ENCODE measurements at regions not wholly inside any gene's neighbourhood (a gene's known extent, or its start where the extent isn't known, plus 50 kb on each side); places are given as distances from the start of the nearest gene placed in this dataset.

- TF ChIP-seq ZFP30 (CRISPR knock-in tag; IDR thresholded peaks at IDR 0.05) (no peak), ZNF70 (CRISPR knock-in tag; IDR thresholded peaks at IDR 0.05) (no peak), PPARA (CRISPR knock-in tag; IDR thresholded peaks at IDR 0.05; ENCODE audit: borderline replicate concordance) (no peak), ZNF8 (CRISPR knock-in tag; IDR thresholded peaks at IDR 0.05) (no peak)
- no peak for ATAC-seq
These were observed 190.3 kb upstream of the POU3F2 start for GRCh38 chr6:98644063-98644462.

- TF ChIP-seq ZFP3 (CRISPR knock-in tag; IDR thresholded peaks at IDR 0.05) (no peak), CREB5 (CRISPR knock-in tag; IDR thresholded peaks at IDR 0.05; ENCODE audit: low read depth) (no peak), CSDC2 (CRISPR knock-in tag; IDR thresholded peaks at IDR 0.05) (no peak), TOX (CRISPR knock-in tag; IDR thresholded peaks at IDR 0.05; ENCODE audit: borderline replicate concordance) (no peak), ARNTL (CRISPR knock-in tag; IDR thresholded peaks at IDR 0.05; ENCODE audit: borderline replicate concordance, low read depth) (no peak), PPARA (CRISPR knock-in tag; IDR thresholded peaks at IDR 0.05; ENCODE audit: borderline replicate concordance) (no peak), ZNF70 (CRISPR knock-in tag; IDR thresholded peaks at IDR 0.05) (no peak), SNAI2 (CRISPR knock-in tag; IDR thresholded peaks at IDR 0.05) (no peak), RARB (CRISPR knock-in tag; IDR thresholded peaks at IDR 0.05) (no peak), PATZ1 (CRISPR knock-in tag; IDR thresholded peaks at IDR 0.05; ENCODE audit: borderline replicate concordance) (no peak), OSR1 (CRISPR knock-in tag; IDR thresholded peaks at IDR 0.05) (no peak), ESRRG (CRISPR knock-in tag; IDR thresholded peaks at IDR 0.05) (no peak), TCF4 (CRISPR knock-in tag; IDR thresholded peaks at IDR 0.05; ENCODE audit: borderline replicate concordance) (no peak), ZNF565 (CRISPR knock-in tag; conservative IDR thresholded peaks at IDR 0.05; ENCODE audit: low read depth) (no peak), ZC3H10 (CRISPR knock-in tag; IDR thresholded peaks at IDR 0.05) (no peak), BACH2 (CRISPR knock-in tag; IDR thresholded peaks at IDR 0.05; ENCODE audit: borderline replicate concordance) (no peak)
These were observed 186.0 kb upstream of the POU3F2 start for GRCh38 chr6:98648211-98648914.

GRCh38 chr6:98650941-98651340 is 183.4 kb upstream of the POU3F2 start:
- no peak for ATAC-seq
- TF ChIP-seq ZNF8 (CRISPR knock-in tag; IDR thresholded peaks at IDR 0.05) (no peak), ESRRG (CRISPR knock-in tag; IDR thresholded peaks at IDR 0.05) (no peak), BACH2 (CRISPR knock-in tag; IDR thresholded peaks at IDR 0.05; ENCODE audit: borderline replicate concordance) (no peak), PATZ1 (CRISPR knock-in tag; IDR thresholded peaks at IDR 0.05; ENCODE audit: borderline replicate concordance) (no peak)

More at GRCh38 chr6:98648211-98648914, 186.0 kb upstream of the POU3F2 start:
- no peak for ATAC-seq

GRCh38 chr6:98653179-98653578 is 181.2 kb upstream of the POU3F2 start:
- ATAC-seq, result peak; percentile 74
- TF ChIP-seq ZFP3 (CRISPR knock-in tag; IDR thresholded peaks at IDR 0.05), result peak; percentile 56; the same call in 1 of the 2 replicates
- TF ChIP-seq TOX (CRISPR knock-in tag; IDR thresholded peaks at IDR 0.05; ENCODE audit: borderline replicate concordance), result no peak
- peak; percentile 92 for TF ChIP-seq ISL1 (CRISPR knock-in tag; IDR thresholded peaks at IDR 0.05)
- peak; percentile 52; the same call in 1 of the 2 replicates for TF ChIP-seq PATZ1 (CRISPR knock-in tag; IDR thresholded peaks at IDR 0.05; ENCODE audit: borderline replicate concordance)

- ATAC-seq, result 0 out of 3 replicates have a peak, but pooled peaks have one; percentile 33
- TF ChIP-seq POU6F1 (CRISPR knock-in tag; IDR thresholded peaks at IDR 0.05; ENCODE audit: borderline replicate concordance, low read depth) (no peak), PATZ1 (CRISPR knock-in tag; IDR thresholded peaks at IDR 0.05; ENCODE audit: borderline replicate concordance) (no peak), PPARA (CRISPR knock-in tag; IDR thresholded peaks at IDR 0.05; ENCODE audit: borderline replicate concordance) (no peak), ZNF8 (CRISPR knock-in tag; IDR thresholded peaks at IDR 0.05) (no peak), ISL1 (CRISPR knock-in tag; IDR thresholded peaks at IDR 0.05) (no peak), BACH2 (CRISPR knock-in tag; IDR thresholded peaks at IDR 0.05; ENCODE audit: borderline replicate concordance) (no peak), TCF4 (CRISPR knock-in tag; IDR thresholded peaks at IDR 0.05; ENCODE audit: borderline replicate concordance) (no peak), ARNTL (CRISPR knock-in tag; IDR thresholded peaks at IDR 0.05; ENCODE audit: borderline replicate concordance, low read depth) (no peak), ZNF565 (CRISPR knock-in tag; conservative IDR thresholded peaks at IDR 0.05; ENCODE audit: low read depth) (no peak), ZC3H10 (CRISPR knock-in tag; IDR thresholded peaks at IDR 0.05) (no peak), CSDC2 (CRISPR knock-in tag; IDR thresholded peaks at IDR 0.05) (no peak), ZFP30 (CRISPR knock-in tag; IDR thresholded peaks at IDR 0.05) (no peak), OSR1 (CRISPR knock-in tag; IDR thresholded peaks at IDR 0.05) (no peak), ESRRG (CRISPR knock-in tag; IDR thresholded peaks at IDR 0.05) (no peak)
These were observed 176.6 kb upstream of the POU3F2 start for GRCh38 chr6:98657764-98658163.

Data from SK-N-SH treated with all-trans-retinoic acid at 6 μM for 48 hours (cell line).